CD14-positive monocyte (primary cell): ENCODE measurements at regions not wholly inside any gene's neighbourhood (a gene's known extent, or its start where the extent isn't known, plus 50 kb on each side); places are given as distances from the start of the nearest gene placed in this dataset.
"Not testable (repeated sequence)": the region's sequence is repeated elsewhere in the genome, so short reads cannot be mapped to it uniquely, and the experiment has no call there.

Source experiments
- DNase-seq, 3 donors: peaks; one replicate each; pipeline ENCODE4 v3.0.0-alpha.2; 2011 to 2022
- H2AFZ ChIP-seq: 2 replicates; pipeline ENCODE4 v1.6.0; 2012; ENCODE audit warnings: mild to moderate bottlenecking, low read depth, low read length, inconsistent platforms; ENCODE audit not compliant: insufficient read depth, poor library complexity, severe bottlenecking
- H3K27ac ChIP-seq, 2 donors: 1 replicate in 1 of 2; 2 replicates in 1 of 2; pipeline ENCODE4 v1.5.1; 2012 to 2013; ENCODE audit warnings: low read length in 2 of 2, control low read depth in 1 of 2, inconsistent platforms in 1 of 2, low read depth in 1 of 2, mild to moderate bottlenecking in 1 of 2
- H3K27me3 ChIP-seq, 2 donors: one replicate each; pipeline versions ENCODE4 v1.6.0 to v1.6.1; 2011 to 2013; ENCODE audit warnings: low read length in 2 of 2; ENCODE audit not compliant: control insufficient read depth in 2 of 2, insufficient read depth in 2 of 2
- H3K36me3 ChIP-seq, 2 donors: replicated peaks in 1 of 2; 1 replicate in 1 of 2; 2 replicates in 1 of 2; pipeline versions ENCODE4 v1.5.1 to v1.6.1; 2012 to 2013; ENCODE audit warnings: low read length in 2 of 2, control low read depth in 1 of 2, inconsistent platforms in 1 of 2, mild to moderate bottlenecking in 1 of 2; ENCODE audit not compliant: insufficient read depth in 2 of 2, control insufficient read depth in 1 of 2
- H3K4me1 ChIP-seq, 2 donors: 1 replicate in 1 of 2; 2 replicates in 1 of 2; pipeline versions ENCODE4 v1.5.1 to v1.6.1; 2012 to 2013; ENCODE audit warnings: low read length in 2 of 2, control low read depth in 1 of 2, inconsistent platforms in 1 of 2, mild to moderate bottlenecking in 1 of 2, moderate library complexity in 1 of 2; ENCODE audit not compliant: insufficient read depth in 2 of 2, control insufficient read depth in 1 of 2
- H3K4me2 ChIP-seq: replicated peaks from 2 replicates; pipeline ENCODE3; 2012; ENCODE audit warnings: low read length, moderate library complexity, mild to moderate bottlenecking; ENCODE audit not compliant: poor library complexity, severe bottlenecking; ENCODE audit errors: extremely low read depth
- H3K4me3 ChIP-seq, 3 experiments: fragments of 200-600 bp in 1 of 3; sonication (generic) in 1 of 3; replicated peaks in 1 of 3; 1 replicate in 2 of 3; 2 replicates in 1 of 3; pipeline ENCODE4 v1.5.1; 2011 to 2013; ENCODE audit warnings: low read length in 3 of 3, mild to moderate bottlenecking in 3 of 3, control low read depth in 2 of 3, low read depth in 2 of 3, inconsistent platforms in 1 of 3, moderate library complexity in 1 of 3
- H3K79me2 ChIP-seq: 2 replicates; pipeline ENCODE4 v1.6.0; 2012; ENCODE audit warnings: mild to moderate bottlenecking, control low read depth, inconsistent platforms, low read length, moderate library complexity; ENCODE audit not compliant: insufficient read depth
- H3K9ac ChIP-seq: 2 replicates; pipeline ENCODE4 v1.6.0; 2017; ENCODE audit warnings: low read length, mild to moderate bottlenecking; ENCODE audit not compliant: insufficient read depth, poor library complexity, severe bottlenecking
- H3K9me3 ChIP-seq, 2 donors: replicated peaks in 1 of 2; 1 replicate in 1 of 2; 2 replicates in 1 of 2; pipeline versions ENCODE4 v1.5.1 to v1.6.1; 2012 to 2013; ENCODE audit warnings: low read length in 2 of 2, control low read depth in 1 of 2; ENCODE audit not compliant: control insufficient read depth in 1 of 2, insufficient read depth in 1 of 2
- H4K20me1 ChIP-seq: 2 replicates; pipeline ENCODE4 v1.6.0; 2012; ENCODE audit warnings: mild to moderate bottlenecking, low read length, control low read depth, moderate library complexity; ENCODE audit not compliant: insufficient read depth
- H3K27ac Mint-ChIP-seq, 7 donors: one replicate each; pipeline ENCODE4 v1.8.0; 2020; ENCODE audit warnings: mild to moderate bottlenecking in 7 of 7, mixed read lengths in 7 of 7, moderate library complexity in 6 of 7, inconsistent platforms in 2 of 7
- H3K27me3 Mint-ChIP-seq, 3 donors: one replicate each; pipeline ENCODE4 v1.8.0; 2021 to 2022; ENCODE audit warnings: low read depth in 3 of 3, mild to moderate bottlenecking in 3 of 3, mixed read lengths in 3 of 3, moderate library complexity in 3 of 3, inconsistent platforms in 1 of 3
- H3K36me3 Mint-ChIP-seq, 2 donors: one replicate each; pipeline ENCODE4 v1.8.0; 2020; ENCODE audit warnings: mixed read lengths in 2 of 2, inconsistent platforms in 1 of 2, mild to moderate bottlenecking in 1 of 2
- H3K4me1 Mint-ChIP-seq: one replicate; pipeline ENCODE4 v1.8.0; 2020; ENCODE audit warnings: mild to moderate bottlenecking, mixed read lengths
- H3K4me3 Mint-ChIP-seq, 2 donors: one replicate each; pipeline ENCODE4 v1.8.0; 2020; ENCODE audit warnings: mild to moderate bottlenecking in 2 of 2, mixed read lengths in 2 of 2, moderate library complexity in 1 of 2
- H3K9me3 Mint-ChIP-seq, 7 donors: one replicate each; pipeline ENCODE4 v1.8.0; 2020 to 2022; ENCODE audit warnings: mixed read lengths in 7 of 7, mild to moderate bottlenecking in 6 of 7, moderate library complexity in 6 of 7, inconsistent platforms in 2 of 7
- CTCF ChIP-seq: fragments of 200-600 bp; IDR thresholded peaks from one replicate; pipeline ENCODE4 v1.8.0; 2022; ENCODE audit warnings: antibody characterized with exemption, mild to moderate bottlenecking
- WGBS: methylation state at CpG from one replicate; pipeline ENCODE4 v1.1.5; 2013; ENCODE audit warnings: missing lambda C conversion rate; ENCODE audit not compliant: insufficient coverage; 5-methylcytosine and 5-hydroxymethylcytosine counted together
- intact Hi-C, 2 donors: fragments of 100-400 bp; cut with micrococcal nuclease; formaldehyde crosslinking; loops; one replicate each; pipeline versions ENCODE4 v1.15.0 to v1.15.1; 2023

- Histone ChIP-seq H3K36me3 (no peaks in the 10 kb centered on the region), H3K4me3 (no peak overlapping the region), H4K20me1 (no peaks in the 10 kb centered on the region), H3K27me3 (no peaks in the 10 kb centered on the region), H3K79me2 (no peaks in the 10 kb centered on the region), H3K9ac (no peak overlapping the region), H3K4me2 (no peak overlapping the region), H3K27ac (no peak overlapping the region), H3K4me1 (no peaks in the 10 kb centered on the region), H2AFZ (no peak overlapping the region), H3K9me3 (no peaks in the 10 kb centered on the region)
- intact Hi-C loops: no loop called here
- no CpG with 5 or more reads among the region's 2 CpGs for WGBS
- Mint-ChIP-seq H3K27ac (no peak overlapping the region), H3K4me3 (no peak overlapping the region), H3K36me3 (no peaks in the 10 kb centered on the region), H3K9me3 (peaks cover 0 to 2% (median 0%) of the 10 kb centered on the region in 7 donors), H3K27me3 (no peaks in the 10 kb centered on the region), H3K4me1 (no peaks in the 10 kb centered on the region)
- DNase-seq: no peak
- TF ChIP-seq CTCF: no peak
These were observed 602.0 kb upstream of the CELF4 start for GRCh38 chr18:38167623-38168022.

DNA sequence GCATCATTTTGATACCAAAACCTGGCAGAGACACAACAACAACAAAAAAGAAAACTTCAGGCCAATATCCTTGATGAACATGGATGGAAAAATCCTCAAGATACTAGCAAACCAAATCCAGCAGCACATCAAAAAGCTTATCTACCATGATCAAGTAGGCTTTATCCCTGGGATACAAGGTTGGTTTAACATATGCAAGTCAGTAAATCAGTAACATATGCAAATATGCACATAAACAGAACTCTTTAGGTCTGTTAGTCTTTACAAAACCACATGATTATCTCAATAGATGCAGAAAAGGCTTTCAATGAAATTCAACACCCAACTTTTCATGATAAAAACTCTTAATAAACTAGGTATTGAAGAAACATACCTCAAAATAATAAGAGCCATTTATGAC lies 587.5 kb upstream of the CELF4 start:
- H2AFZ ChIP-seq, H3K4me2 ChIP-seq, H3K4me3 Mint-ChIP-seq, H3K4me1 Mint-ChIP-seq, H3K79me2 ChIP-seq, H3K9ac ChIP-seq, H3K27me3 Mint-ChIP-seq, H3K27ac Mint-ChIP-seq, H4K20me1 ChIP-seq, H3K27ac ChIP-seq, H3K4me1 ChIP-seq, intact Hi-C loops, H3K36me3 Mint-ChIP-seq, H3K9me3 ChIP-seq, DNase-seq, H3K4me3 ChIP-seq, H3K27me3 ChIP-seq, H3K36me3 ChIP-seq: not testable (repeated sequence)
- peaks cover 0 to 14% (median 6%) of the 10 kb centered on the region in 7 donors for H3K9me3 Mint-ChIP-seq
